ENCODE measurements at regions not wholly inside any gene's neighbourhood (a gene's known extent, or its start where the extent isn't known, plus 50 kb on each side); places are given as distances from the start of the nearest gene placed in this dataset.

GRCh38 chr12:107385509-107385908 lies 292.2 kb upstream of the CRY1 start:
- FAIRE-seq (no peak), ATAC-seq (peak in 1 of 4 donors; percentile 44), DNase-seq (no peak)
- intact Hi-C loops (cut with DNase I) = no loop called here
- no peaks in the 10 kb centered on the region for H3K9me3 ChIP-seq
- no peak overlapping the region for H3K27ac ChIP-seq
- no peaks in the 10 kb centered on the region for H3K4me1 ChIP-seq
- no peaks in the 10 kb centered on the region for H3K27me3 ChIP-seq
- no peak for TF ChIP-seq CTCF (IDR thresholded peaks at IDR 0.05)
- H3K4me3 ChIP-seq = no peak overlapping the region
- WGBS, 2 donors = 66 to 70% methylated on average over 8 of the region's 8 CpGs
- no peaks in the 10 kb centered on the region for H3K36me3 ChIP-seq

- no peaks in the 10 kb centered on the region for H3K9me3 ChIP-seq
Measured at GRCh38 chr12:107386569-107386968, 293.2 kb upstream of the CRY1 start.

GRCh38 chr12:107388263-107388662 lies 294.9 kb upstream of the CRY1 start:
- Histone ChIP-seq H3K9me3 (no peaks in the 10 kb centered on the region), H3K27ac (no peak overlapping the region), H3K4me1 (no peaks in the 10 kb centered on the region), H3K4me3 (no peak overlapping the region), H3K27me3 (no peaks in the 10 kb centered on the region), H3K36me3 (no peaks in the 10 kb centered on the region)
- DNase-seq (no peak), FAIRE-seq (no peak), ATAC-seq (no peak)
- TF ChIP-seq CTCF (IDR thresholded peaks at IDR 0.05) = no peak
- intact Hi-C loops (cut with DNase I) = no loop called here
- 75 to 92% methylated on average over 1 of the region's 1 CpG for WGBS, 2 donors

More at GRCh38 chr12:107386569-107386968, 293.2 kb upstream of the CRY1 start:
- Histone ChIP-seq H3K4me1 (no peaks in the 10 kb centered on the region), H3K36me3 (no peaks in the 10 kb centered on the region), H3K27me3 (no peaks in the 10 kb centered on the region), H3K27ac (no peak overlapping the region), H3K4me3 (no peak overlapping the region)
- WGBS, 2 donors = 83 to 89% methylated on average over 4 of the region's 4 CpGs
- TF ChIP-seq CTCF (IDR thresholded peaks at IDR 0.05) = no peak
- DNase-seq = no peak
- no peak for FAIRE-seq
- ATAC-seq = no peak
- intact Hi-C loops (cut with DNase I) = no loop called here

- Histone ChIP-seq H3K4me1 (no peaks in the 10 kb centered on the region), H3K4me3 (no peak overlapping the region), H3K9me3 (no peaks in the 10 kb centered on the region), H3K27ac (no peak overlapping the region), H3K27me3 (no peaks in the 10 kb centered on the region), H3K36me3 (no peaks in the 10 kb centered on the region)
- WGBS, 2 donors = 42 to 46% methylated on average over 2 of the region's 2 CpGs
- DNase-seq (no peak), ATAC-seq (no peak), FAIRE-seq (no peak)
- intact Hi-C loops (cut with DNase I) = no loop called here
- TF ChIP-seq CTCF (IDR thresholded peaks at IDR 0.05) = no peak
Measured at GRCh38 chr12:107390414-107390813, 295.2 kb upstream of the PWP1 start.

GRCh38 chr12:107393043-107393717 lies 292.4 kb upstream of the PWP1 start:
- no peaks in the 10 kb centered on the region for H3K9me3 ChIP-seq
- ATAC-seq (no peak), FAIRE-seq (no peak), DNase-seq (no peak)
- no peaks in the 10 kb centered on the region for H3K36me3 ChIP-seq
- no peak overlapping the region for H3K4me3 ChIP-seq
- H3K27me3 ChIP-seq = no peaks in the 10 kb centered on the region
- WGBS, 2 donors = 77 to 82% methylated on average over 10 of the region's 10 CpGs
- H3K27ac ChIP-seq = no peak overlapping the region
- intact Hi-C loops (cut with DNase I) = no loop called here
- no peak for TF ChIP-seq CTCF (IDR thresholded peaks at IDR 0.05)
- H3K4me1 ChIP-seq = no peaks in the 10 kb centered on the region
